Brain microvascular endothelial cell (primary cell): ENCODE measurements at regions not wholly inside any gene's neighbourhood (a gene's known extent, or its start where the extent isn't known, plus 50 kb on each side); places are given as distances from the start of the nearest gene placed in this dataset.

Experiments
- DNase-seq: peaks from one replicate; pipeline ENCODE4 v3.0.0-alpha.2; 2020
- H3K27ac ChIP-seq: fragments of 250-450 bp; sonication (Bioruptor Pico); 2 replicates; pipeline ENCODE4 v1.5.1; 2020; ENCODE audit warnings: mild to moderate bottlenecking, moderate library complexity
- H3K27me3 ChIP-seq: fragments of 250-450 bp; sonication (Bioruptor Pico); replicated peaks from 2 replicates; pipeline ENCODE4 v1.5.1; 2020; ENCODE audit warnings: mild to moderate bottlenecking
- H3K36me3 ChIP-seq: fragments of 250-450 bp; sonication (Bioruptor Pico); replicated peaks from 2 replicates; pipeline ENCODE4 v1.5.1; 2020; ENCODE audit warnings: mild to moderate bottlenecking
- H3K4me3 ChIP-seq: 2 replicates; pipeline ENCODE4 v1.5.1; 2011; ENCODE audit warnings: low read depth, mild to moderate bottlenecking, control low read depth, low read length, moderate library complexity
- in situ Hi-C: cut with HindIII; loops from 2 replicates; pipeline ENCODE4 v1.10.0; 2017; ENCODE audit warnings: low sequenced_read_pairs, low pct_ligation_motif_present
- TF ChIP-seq, protein P1 (sequence below): IDR thresholded peaks from 2 replicates; pipeline ENCODE4 v1.5.1; 2011; ENCODE audit warnings: low read depth, mild to moderate bottlenecking, moderate library complexity, low read length, control low read depth, inconsistent platforms; ENCODE audit errors: missing control alignments

DNA sequence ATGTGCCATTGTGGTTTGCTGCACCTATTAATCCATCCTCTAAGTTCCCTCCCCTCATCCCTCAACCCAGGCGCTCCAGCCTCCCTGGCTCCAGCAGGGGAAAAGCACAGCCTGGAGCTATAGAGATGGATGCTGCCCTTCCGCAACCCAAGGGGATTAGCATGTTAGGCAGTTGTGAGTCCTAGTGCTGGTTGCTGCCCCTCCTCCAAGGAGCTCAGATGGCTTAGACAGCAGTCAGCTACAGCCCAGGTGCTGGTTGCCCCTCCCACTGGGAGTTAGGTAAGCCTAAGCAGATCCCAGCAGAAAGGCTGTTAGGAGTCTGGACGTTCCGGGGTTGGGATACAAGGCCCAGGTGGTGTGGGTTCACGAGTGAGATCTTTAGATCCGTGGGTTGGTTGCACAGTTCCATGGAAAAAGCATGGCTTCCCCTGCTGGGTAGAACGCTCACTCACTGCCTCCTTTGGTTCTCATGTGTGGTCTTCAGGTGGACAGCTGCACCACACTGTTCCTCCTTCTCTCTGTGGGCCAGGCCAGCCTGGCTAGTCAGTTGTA is 446.1 kb downstream of the ZNF804A start:
- TF ChIP-seq, protein P1, sequence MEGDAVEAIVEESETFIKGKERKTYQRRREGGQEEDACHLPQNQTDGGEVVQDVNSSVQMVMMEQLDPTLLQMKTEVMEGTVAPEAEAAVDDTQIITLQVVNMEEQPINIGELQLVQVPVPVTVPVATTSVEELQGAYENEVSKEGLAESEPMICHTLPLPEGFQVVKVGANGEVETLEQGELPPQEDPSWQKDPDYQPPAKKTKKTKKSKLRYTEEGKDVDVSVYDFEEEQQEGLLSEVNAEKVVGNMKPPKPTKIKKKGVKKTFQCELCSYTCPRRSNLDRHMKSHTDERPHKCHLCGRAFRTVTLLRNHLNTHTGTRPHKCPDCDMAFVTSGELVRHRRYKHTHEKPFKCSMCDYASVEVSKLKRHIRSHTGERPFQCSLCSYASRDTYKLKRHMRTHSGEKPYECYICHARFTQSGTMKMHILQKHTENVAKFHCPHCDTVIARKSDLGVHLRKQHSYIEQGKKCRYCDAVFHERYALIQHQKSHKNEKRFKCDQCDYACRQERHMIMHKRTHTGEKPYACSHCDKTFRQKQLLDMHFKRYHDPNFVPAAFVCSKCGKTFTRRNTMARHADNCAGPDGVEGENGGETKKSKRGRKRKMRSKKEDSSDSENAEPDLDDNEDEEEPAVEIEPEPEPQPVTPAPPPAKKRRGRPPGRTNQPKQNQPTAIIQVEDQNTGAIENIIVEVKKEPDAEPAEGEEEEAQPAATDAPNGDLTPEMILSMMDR: no peak
- Histone ChIP-seq H3K4me3 (no peak overlapping the region), H3K36me3 (no peaks in the 10 kb centered on the region), H3K27ac (no peak overlapping the region), H3K27me3 (no peaks in the 10 kb centered on the region)
- in situ Hi-C loops: no loop called here
- DNase-seq: no peak

DNA sequence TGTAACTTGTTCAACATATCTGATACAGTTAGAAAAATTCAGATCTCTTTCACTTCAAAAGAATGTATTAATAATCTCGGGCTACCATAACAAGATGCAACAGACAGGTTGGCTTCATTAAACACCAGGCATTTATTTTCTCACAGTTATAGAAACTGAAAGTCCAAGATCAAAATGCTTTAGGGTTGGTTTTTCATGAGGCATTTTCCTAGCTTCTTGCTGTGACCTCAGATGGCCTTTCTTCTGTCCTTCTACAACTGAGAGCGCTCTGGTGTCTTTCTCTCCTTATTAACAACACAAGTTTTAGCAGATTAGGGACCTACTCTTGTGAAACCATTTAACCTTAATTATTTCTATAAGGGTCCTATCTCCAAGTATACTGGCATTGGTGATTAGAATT is 452.5 kb downstream of the ZNF804A start:
- TF ChIP-seq, protein P1: no peak
- DNase-seq: no peak
- H3K27me3 ChIP-seq: no peaks in the 10 kb centered on the region
- no peaks in the 10 kb centered on the region for H3K36me3 ChIP-seq
- no peak overlapping the region for H3K4me3 ChIP-seq
- H3K27ac ChIP-seq: no peak overlapping the region
- in situ Hi-C loops: no loop called here

DNA sequence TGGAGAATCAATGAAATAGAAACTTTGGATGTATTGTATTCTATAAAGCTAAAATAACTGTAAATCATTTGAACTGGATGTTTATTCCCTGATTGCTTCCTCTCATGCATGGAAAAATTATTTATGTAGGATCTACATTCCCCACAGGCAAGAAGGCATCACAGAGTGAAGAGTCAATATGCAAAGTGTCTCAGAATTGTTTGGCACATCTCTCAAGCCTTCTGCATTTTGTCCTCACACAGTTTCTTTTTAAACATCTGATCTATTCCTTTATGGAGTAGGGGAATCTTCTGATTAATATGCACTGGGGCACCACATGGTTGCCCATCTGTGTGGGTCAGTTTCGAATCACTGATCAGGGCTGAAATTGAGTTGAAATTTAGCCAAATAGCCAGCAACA is 465.4 kb downstream of the ZNF804A start:
- H3K36me3 ChIP-seq: no peaks in the 10 kb centered on the region
- TF ChIP-seq, protein P1: no peak
- in situ Hi-C loops: no loop called here
- no peak overlapping the region for H3K27ac ChIP-seq
- no peaks in the 10 kb centered on the region for H3K27me3 ChIP-seq
- no peak for DNase-seq
- no peak overlapping the region for H3K4me3 ChIP-seq

DNA sequence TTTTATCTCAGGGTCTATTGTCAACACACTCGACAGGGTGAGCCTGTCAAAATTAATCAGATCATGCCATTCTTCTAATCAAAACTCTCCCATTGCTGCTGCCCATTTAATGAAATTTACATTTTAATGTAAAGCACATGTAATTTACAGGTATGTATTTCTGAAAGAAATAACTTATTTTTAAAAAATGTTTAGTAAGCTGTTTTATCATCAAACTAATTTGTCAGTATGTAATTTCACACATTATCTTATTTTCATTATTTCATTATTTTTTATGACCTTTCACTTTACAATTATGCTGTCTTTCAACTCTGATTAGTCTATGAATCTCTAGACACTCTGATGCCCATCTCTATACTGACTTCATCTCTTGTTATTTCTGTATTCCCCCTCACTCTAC is 467.8 kb downstream of the ZNF804A start:
- H3K27ac ChIP-seq: no peak overlapping the region
- H3K4me3 ChIP-seq: no peak overlapping the region
- in situ Hi-C loops: no loop called here
- H3K36me3 ChIP-seq: no peaks in the 10 kb centered on the region
- no peak for DNase-seq
- no peaks in the 10 kb centered on the region for H3K27me3 ChIP-seq
- TF ChIP-seq, protein P1: no peak

DNA sequence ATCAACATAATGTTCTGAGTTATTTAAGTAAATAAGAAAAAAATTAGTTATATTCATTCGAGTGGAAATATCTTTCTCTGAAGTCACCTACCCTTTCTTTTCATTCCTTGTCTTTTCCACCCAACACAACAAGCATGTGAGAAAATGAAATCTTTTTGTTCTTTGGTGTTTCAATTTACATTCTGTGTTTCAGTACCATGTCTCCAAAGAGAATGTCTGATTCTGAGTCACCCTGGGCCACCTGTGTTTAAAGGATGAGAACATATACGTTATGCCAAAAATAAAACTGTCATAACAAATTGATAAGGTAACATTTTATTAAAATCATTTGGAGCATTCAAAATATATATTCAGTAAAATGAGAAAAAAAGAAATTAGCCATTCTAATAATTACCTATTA is 470.8 kb downstream of the ZNF804A start:
- in situ Hi-C loops: no loop called here
- no peak overlapping the region for H3K4me3 ChIP-seq

DNA sequence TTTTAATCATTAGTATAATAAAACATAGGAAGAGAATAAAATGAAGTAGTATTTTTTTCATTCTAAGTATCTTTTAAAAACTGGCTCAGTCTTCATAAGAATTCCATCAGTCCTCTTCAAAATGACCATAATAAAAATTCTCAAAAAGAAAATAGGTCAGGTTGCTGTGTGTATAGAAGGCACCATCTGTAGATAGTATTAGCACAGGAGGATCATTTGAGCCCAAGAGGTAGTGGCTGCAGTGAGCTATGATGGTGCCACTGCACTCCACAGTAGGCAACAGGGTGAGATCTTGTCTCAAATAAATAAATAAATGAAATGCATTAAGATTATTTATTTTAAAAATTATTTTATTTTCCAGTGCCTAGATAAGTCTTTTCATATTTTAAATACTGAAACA is 475.8 kb downstream of the ZNF804A start:
- Histone ChIP-seq H3K27ac (no peak overlapping the region), H3K36me3 (no peaks in the 10 kb centered on the region), H3K27me3 (no peaks in the 10 kb centered on the region), H3K4me3 (no peak overlapping the region)
- in situ Hi-C loops: no loop called here
- TF ChIP-seq, protein P1: no peak
- DNase-seq: no peak

More for the DNA sequence above, 470.8 kb downstream of the ZNF804A start:
- DNase-seq: no peak
- no peaks in the 10 kb centered on the region for H3K36me3 ChIP-seq
- TF ChIP-seq, protein P1: no peak
- no peaks in the 10 kb centered on the region for H3K27me3 ChIP-seq
- no peak overlapping the region for H3K27ac ChIP-seq
